ENCODE measurements at regions not wholly inside any gene's neighbourhood (a gene's known extent, or its start where the extent isn't known, plus 50 kb on each side); places are given as distances from the start of the nearest gene placed in this dataset.

DNA sequence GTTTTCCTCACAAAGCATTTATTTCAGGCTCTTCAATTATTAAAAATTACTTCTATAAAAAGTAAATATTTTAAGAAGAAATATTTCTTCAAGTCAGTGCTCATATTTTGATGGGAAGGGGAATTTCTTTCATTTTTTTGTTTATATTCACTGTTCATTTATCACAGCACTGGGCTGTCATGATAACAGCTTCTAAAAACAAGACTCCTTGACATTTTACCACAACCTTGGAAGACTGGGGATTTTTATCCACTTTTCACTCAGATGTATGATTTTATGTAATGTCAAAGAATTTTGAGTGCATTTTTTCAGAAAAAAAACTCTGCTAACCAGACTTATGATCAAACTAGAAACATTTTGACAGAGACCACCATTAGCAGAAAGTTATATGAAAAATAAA, 149.7 kb downstream of the PHLDA1 start:
- ATAC-seq (ENCODE audit: low read depth) (no peak), DNase-seq (no peak)
- peaks cover 4% of the 10 kb centered on the region for H3K27me3 Mint-ChIP-seq
- ChIA-PET CTCF (no interaction called here), POLR2A (no interaction called here)
- no peak overlapping the region for H3K27ac Mint-ChIP-seq
- H3K9me3 Mint-ChIP-seq: no peaks in the 10 kb centered on the region
- no peaks in the 10 kb centered on the region for H3K36me3 Mint-ChIP-seq (ENCODE audit: low read depth)
- H3K4me3 Mint-ChIP-seq: no peak overlapping the region
- intact Hi-C loops (cut with micrococcal nuclease): no loop called here
- TF ChIP-seq, protein P1, sequence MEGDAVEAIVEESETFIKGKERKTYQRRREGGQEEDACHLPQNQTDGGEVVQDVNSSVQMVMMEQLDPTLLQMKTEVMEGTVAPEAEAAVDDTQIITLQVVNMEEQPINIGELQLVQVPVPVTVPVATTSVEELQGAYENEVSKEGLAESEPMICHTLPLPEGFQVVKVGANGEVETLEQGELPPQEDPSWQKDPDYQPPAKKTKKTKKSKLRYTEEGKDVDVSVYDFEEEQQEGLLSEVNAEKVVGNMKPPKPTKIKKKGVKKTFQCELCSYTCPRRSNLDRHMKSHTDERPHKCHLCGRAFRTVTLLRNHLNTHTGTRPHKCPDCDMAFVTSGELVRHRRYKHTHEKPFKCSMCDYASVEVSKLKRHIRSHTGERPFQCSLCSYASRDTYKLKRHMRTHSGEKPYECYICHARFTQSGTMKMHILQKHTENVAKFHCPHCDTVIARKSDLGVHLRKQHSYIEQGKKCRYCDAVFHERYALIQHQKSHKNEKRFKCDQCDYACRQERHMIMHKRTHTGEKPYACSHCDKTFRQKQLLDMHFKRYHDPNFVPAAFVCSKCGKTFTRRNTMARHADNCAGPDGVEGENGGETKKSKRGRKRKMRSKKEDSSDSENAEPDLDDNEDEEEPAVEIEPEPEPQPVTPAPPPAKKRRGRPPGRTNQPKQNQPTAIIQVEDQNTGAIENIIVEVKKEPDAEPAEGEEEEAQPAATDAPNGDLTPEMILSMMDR (IDR thresholded peaks at IDR 0.05): no peak
- H3K4me1 Mint-ChIP-seq: no peaks in the 10 kb centered on the region

DNA sequence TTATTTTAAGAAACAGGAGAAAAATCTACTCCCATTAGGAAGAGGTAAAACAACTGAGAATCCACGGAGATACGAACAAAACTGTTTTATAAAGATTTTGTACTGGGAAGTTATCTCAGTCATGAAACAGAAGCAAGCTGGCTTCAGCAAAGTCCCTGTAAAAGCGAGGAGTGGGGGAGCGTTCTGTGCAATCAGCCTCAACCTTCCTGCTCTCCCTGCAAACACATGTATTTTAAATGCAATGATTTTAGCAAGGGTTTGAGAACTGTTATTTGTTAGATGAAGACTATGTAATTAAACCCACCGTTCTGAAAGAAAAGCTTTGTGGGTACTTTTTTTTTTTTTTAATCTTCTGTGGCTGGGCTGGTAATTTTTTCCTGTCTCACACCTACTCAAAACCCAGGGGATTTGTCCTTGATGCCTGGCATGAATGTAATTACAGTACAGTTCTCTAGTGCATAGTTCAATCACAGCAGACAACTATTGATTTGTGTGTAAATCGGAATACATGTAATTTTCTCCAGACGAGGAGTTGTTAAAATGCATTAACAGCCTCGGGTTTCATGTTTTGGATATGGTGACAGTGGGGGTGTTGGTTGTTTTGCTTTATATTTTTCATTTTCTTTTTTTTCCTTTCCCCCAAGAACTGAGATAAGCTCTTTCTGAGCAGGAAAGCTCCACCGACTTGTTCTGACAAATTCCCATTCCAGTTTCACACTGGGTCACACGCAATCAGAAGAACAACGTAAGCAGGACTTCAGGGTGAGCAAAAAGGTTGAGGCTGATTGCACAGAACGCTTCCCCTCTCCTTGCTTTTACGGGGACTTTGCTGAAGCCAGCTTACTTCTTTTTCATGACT, 153.6 kb downstream of the PHLDA1 start:
- no peak overlapping the region for H3K4me3 Mint-ChIP-seq
- H3K4me1 Mint-ChIP-seq: no peaks in the 10 kb centered on the region
- DNase-seq (no peak), ATAC-seq (ENCODE audit: low read depth) (no peak)
- no peaks in the 10 kb centered on the region for H3K9me3 Mint-ChIP-seq
- no peak overlapping the region for H3K27ac Mint-ChIP-seq
- H3K36me3 Mint-ChIP-seq (ENCODE audit: low read depth): no peaks in the 10 kb centered on the region
- CTCF ChIA-PET: no interaction called here
- TF ChIP-seq, protein P1 (IDR thresholded peaks at IDR 0.05): no peak
- intact Hi-C loops (cut with micrococcal nuclease): no loop called here
- POLR2A ChIA-PET: no interaction called here
- H3K27me3 Mint-ChIP-seq: peaks cover 17% of the 10 kb centered on the region

DNA sequence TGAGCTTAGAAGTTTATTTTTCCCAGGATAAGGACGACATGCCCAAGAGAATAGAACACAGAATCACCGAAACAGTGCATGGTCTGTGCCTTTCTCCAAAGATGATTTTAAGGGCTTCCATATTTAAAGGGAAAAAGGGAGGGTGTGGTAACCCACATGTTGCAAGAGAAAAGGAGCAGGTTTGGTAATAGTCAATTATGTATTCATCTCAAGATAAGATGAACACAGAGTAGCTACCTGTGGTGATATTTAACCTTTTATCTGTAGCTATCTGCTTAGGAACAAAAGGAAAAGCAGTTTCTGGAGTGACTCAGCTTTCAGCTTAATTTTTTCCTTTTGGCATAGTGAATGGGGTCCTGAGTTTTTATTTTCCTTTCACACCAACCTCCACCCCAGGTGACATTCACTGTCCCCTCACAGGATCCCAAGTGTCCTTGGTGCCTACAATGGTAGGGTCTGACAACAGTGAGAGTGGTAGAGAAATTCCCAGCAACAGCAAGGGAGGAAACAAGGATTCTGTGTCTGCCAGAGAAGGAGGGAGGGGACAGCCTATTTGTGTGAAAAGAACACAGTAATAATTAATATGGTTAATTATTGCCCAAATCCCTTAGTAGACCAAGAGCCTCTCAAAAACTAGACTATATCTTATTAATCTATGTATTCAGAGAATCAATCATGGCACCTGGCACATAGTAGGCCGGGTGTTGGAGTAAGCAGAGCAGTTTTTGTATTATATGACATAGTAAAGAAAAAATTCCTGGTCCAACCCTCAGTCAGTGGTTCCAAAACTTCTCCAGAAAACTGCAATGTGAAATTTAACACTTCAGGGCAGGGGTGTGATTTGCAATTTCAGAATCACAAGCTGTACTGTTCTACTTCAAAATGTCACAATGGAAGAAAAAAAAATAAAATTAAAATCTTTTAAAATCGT, 154.5 kb downstream of the PHLDA1 start:
- no peak for DNase-seq
- Mint-ChIP-seq H3K9me3 (no peaks in the 10 kb centered on the region), H3K4me3 (no peak overlapping the region), H3K4me1 (no peaks in the 10 kb centered on the region), H3K27ac (no peak overlapping the region), H3K36me3 (ENCODE audit: low read depth) (no peaks in the 10 kb centered on the region), H3K27me3 (peaks cover 22% of the 10 kb centered on the region)
- ATAC-seq (ENCODE audit: low read depth): no peak
- TF ChIP-seq, protein P1 (IDR thresholded peaks at IDR 0.05): no peak
- intact Hi-C loops (cut with micrococcal nuclease): no loop called here
- ChIA-PET POLR2A (no interaction called here), CTCF (no interaction called here)

DNA sequence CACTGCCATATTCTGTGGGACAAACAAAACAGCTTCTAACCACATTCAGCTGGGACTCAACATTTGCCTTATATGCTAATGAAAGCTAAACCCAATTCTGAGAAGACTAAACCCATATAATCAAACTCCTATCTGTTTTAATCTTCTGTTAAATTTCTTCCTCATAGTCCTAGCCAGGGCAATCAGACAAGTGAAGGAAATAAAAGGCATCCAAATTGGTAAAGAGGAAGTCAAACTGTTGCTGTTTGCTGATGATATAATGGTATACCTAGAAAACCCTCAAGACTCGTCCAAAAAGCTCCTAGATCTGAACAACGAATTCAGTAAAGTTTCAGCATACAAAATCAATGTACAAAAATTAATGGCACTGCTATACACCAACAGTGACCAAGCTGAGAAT, 157.1 kb downstream of the PHLDA1 start:
- CTCF ChIA-PET: no interaction called here
- Mint-ChIP-seq H3K36me3 (ENCODE audit: low read depth) (no peaks in the 10 kb centered on the region), H3K4me1 (no peaks in the 10 kb centered on the region), H3K27me3 (peaks cover 22% of the 10 kb centered on the region), H3K9me3 (no peaks in the 10 kb centered on the region), H3K4me3 (no peak overlapping the region), H3K27ac (no peak overlapping the region)
- TF ChIP-seq, protein P1 (IDR thresholded peaks at IDR 0.05): no peak
- intact Hi-C loops (cut with micrococcal nuclease): no loop called here
- POLR2A ChIA-PET: no interaction called here
- DNase-seq: no peak
- ATAC-seq (ENCODE audit: low read depth): no peak

DNA sequence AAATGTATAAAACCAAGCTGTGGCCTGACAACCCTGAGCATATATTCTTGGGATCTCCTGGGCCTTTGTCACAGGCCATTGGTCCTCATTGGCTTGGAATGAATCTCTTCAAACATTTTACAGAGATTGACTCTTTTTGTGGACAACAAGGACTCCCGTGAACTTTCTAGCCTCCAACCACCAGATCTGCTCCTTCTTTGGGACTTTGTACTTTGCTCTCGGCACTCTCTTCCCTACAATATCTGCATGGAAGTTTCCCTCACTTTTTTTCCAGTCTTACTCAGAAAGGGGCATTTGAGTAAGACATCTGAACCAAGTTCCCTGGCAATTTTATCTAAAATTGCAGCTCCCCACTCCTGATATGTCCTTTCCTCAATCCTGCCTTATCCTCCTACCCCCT, 158.8 kb downstream of the PHLDA1 start:
- no peak for DNase-seq
- no peak for ATAC-seq (ENCODE audit: low read depth)
- H3K27me3 Mint-ChIP-seq: peaks cover 22% of the 10 kb centered on the region
- H3K36me3 Mint-ChIP-seq (ENCODE audit: low read depth): no peaks in the 10 kb centered on the region
- TF ChIP-seq, protein P1 (IDR thresholded peaks at IDR 0.05): no peak
- ChIA-PET CTCF (no interaction called here), POLR2A (no interaction called here)
- no peak overlapping the region for H3K4me3 Mint-ChIP-seq
- no peaks in the 10 kb centered on the region for H3K9me3 Mint-ChIP-seq
- no peak overlapping the region for H3K27ac Mint-ChIP-seq
- no peaks in the 10 kb centered on the region for H3K4me1 Mint-ChIP-seq
- intact Hi-C loops (cut with micrococcal nuclease): no loop called here
